HL-60 (cell line): ENCODE measurements at regions not wholly inside any gene's neighbourhood (a gene's known extent, or its start where the extent isn't known, plus 50 kb on each side); places are given as distances from the start of the nearest gene placed in this dataset.

Experiments used
- GABPA ChIP-seq: IDR thresholded peaks from 2 replicates; pipeline ENCODE4 v1.6.1; 2012; ENCODE audit warnings: low read depth
- POLR2AphosphoS5 ChIP-seq: IDR thresholded peaks from 2 replicates; pipeline ENCODE4 v1.6.1; 2012; ENCODE audit warnings: low read depth
- SPI1 ChIP-seq: IDR thresholded peaks from 2 replicates; pipeline ENCODE4 v1.6.1; 2012; ENCODE audit warnings: low read depth, mild to moderate bottlenecking, borderline replicate concordance
- TF ChIP-seq, protein P1 (sequence below): IDR thresholded peaks from one replicate; pipeline ENCODE4 v1.5.1; 2011; ENCODE audit warnings: low read length, control low read depth, inconsistent platforms; ENCODE audit not compliant: insufficient read depth
- TF ChIP-seq, protein P2 (sequence below): IDR thresholded peaks from 2 replicates; pipeline ENCODE4 v1.6.1; 2012; ENCODE audit warnings: low read depth; ENCODE audit not compliant: insufficient replicate concordance

DNA sequence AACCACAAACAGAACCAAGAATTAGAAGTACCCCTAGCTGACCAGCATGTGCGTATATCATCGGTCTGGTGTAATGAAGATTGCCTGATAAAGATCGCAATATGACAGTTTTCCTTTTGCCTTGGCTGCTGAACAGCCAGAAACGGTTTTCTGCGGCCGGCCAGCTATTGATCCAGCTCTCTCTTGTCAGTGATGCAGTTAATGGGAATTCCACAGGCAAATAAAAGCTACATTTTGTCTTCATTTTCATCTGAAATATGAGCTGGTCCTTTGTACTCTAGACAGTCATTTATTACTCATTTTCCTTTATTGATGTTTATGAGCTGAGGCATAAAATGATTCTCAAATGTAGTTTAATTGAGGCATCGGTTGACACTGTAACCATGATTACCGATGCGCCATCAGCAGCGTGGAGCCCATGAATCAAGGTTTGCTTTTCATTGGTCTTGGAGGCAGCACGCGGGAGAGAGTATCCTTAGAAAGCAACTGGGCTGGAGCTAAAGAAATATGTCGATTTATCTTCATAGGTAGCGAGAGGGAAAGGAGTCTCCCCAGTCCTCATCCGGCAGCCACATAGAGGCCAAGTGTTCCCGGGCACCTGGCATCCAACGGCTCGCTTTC, 535.2 kb downstream of the GALR1 start:
- TF ChIP-seq, protein P1, sequence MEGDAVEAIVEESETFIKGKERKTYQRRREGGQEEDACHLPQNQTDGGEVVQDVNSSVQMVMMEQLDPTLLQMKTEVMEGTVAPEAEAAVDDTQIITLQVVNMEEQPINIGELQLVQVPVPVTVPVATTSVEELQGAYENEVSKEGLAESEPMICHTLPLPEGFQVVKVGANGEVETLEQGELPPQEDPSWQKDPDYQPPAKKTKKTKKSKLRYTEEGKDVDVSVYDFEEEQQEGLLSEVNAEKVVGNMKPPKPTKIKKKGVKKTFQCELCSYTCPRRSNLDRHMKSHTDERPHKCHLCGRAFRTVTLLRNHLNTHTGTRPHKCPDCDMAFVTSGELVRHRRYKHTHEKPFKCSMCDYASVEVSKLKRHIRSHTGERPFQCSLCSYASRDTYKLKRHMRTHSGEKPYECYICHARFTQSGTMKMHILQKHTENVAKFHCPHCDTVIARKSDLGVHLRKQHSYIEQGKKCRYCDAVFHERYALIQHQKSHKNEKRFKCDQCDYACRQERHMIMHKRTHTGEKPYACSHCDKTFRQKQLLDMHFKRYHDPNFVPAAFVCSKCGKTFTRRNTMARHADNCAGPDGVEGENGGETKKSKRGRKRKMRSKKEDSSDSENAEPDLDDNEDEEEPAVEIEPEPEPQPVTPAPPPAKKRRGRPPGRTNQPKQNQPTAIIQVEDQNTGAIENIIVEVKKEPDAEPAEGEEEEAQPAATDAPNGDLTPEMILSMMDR: no peak
- TF ChIP-seq POLR2AphosphoS5 (no peak), SPI1 (no peak), GABPA (no peak)
- TF ChIP-seq, protein P2, sequence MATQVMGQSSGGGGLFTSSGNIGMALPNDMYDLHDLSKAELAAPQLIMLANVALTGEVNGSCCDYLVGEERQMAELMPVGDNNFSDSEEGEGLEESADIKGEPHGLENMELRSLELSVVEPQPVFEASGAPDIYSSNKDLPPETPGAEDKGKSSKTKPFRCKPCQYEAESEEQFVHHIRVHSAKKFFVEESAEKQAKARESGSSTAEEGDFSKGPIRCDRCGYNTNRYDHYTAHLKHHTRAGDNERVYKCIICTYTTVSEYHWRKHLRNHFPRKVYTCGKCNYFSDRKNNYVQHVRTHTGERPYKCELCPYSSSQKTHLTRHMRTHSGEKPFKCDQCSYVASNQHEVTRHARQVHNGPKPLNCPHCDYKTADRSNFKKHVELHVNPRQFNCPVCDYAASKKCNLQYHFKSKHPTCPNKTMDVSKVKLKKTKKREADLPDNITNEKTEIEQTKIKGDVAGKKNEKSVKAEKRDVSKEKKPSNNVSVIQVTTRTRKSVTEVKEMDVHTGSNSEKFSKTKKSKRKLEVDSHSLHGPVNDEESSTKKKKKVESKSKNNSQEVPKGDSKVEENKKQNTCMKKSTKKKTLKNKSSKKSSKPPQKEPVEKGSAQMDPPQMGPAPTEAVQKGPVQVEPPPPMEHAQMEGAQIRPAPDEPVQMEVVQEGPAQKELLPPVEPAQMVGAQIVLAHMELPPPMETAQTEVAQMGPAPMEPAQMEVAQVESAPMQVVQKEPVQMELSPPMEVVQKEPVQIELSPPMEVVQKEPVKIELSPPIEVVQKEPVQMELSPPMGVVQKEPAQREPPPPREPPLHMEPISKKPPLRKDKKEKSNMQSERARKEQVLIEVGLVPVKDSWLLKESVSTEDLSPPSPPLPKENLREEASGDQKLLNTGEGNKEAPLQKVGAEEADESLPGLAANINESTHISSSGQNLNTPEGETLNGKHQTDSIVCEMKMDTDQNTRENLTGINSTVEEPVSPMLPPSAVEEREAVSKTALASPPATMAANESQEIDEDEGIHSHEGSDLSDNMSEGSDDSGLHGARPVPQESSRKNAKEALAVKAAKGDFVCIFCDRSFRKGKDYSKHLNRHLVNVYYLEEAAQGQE: no peak
